ENCODE measurements at regions not wholly inside any gene's neighbourhood (a gene's known extent, or its start where the extent isn't known, plus 50 kb on each side); places are given as distances from the start of the nearest gene placed in this dataset.
"Not testable (repeated sequence)": the region's sequence is repeated elsewhere in the genome, so short reads cannot be mapped to it uniquely, and the experiment has no call there.

DNA sequence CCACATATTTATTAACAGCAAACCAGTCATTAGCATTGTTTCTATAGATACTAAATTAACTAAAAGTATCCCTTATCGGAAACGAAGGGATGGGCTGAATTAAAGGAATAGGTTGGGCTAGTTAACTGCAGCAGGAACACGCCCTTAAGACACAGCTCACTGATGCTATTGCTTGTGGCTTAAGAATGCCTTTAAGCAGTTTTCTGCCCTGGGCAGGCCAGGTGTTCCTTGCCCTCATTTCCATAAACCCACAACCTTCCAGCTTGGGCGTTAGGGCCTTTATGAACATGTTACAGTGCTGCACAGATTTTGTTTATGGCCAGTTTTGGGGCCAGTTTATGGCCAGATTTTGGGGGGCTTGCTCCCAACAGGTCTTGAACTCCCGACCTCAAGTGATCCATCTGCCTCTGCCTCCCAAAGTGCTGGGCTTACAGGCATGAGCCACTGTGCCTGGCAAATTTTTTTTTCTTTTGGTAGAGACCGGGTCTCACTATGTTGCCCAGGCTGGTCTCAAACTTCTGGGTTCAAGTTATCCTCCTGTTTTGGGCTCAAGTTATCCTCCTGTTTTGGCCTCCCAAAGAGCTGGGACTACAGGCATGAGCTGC is 90.1 kb upstream of the GRIN2A start:
- not testable (repeated sequence) for DNase-seq (ENCODE audit: low read depth)

DNA sequence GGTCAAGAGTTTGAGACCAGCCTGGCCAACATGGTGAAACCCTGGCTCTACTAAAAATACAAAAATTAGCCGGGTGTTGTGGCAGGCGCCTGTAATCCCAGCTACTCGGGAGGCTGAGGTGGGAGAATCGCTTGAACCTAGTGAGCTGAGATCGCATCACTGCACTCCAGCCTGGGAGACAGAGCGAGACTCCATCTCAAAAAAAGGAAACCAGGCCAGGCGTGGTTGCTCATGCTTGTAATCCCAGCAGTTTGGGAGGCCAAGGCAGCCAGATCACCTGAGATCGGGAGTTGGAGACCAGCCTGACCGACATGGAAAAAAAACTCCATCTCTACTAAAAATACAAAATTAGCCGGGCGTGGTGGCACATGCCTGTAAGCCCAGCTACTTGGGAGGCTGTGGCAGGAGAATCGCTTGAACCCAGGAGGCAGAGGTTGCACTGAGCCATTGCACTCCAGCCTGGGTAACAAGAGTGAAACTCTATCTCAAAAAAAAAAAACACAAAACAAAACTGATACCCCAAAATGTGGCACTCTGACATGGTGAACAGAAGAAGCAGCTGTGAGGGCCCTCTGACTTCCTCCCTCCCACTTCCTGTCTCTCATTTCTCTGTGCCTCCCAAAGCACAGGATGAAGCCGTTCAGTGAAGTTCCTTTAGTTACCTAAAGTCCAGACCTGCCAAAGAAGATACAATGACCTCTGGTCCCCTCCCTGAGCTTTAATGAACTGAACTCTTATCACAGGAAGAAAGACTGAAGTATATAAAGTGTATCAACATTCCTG is 93.2 kb upstream of the GRIN2A start:
- not testable (repeated sequence) for DNase-seq (ENCODE audit: low read depth)

DNA sequence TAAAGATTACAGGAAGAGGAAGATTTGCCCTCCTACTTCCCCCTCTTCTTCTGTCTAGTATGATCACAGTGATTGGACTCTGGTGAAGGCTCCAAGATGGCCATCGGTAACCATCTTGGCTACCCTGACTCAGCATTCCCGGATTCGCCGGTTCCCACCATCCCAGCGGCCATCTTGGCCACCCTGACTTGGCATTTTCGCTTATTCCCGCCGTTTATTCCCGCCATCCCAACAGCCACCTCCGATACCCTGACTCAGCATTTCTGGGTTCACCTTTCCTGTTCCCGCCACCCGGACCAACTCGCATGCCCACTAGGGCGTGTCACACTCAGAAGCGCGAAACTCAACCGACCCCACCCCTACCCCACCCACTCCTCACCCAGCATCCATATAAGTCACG is 95.4 kb upstream of the GRIN2A start:
- no peak for DNase-seq (ENCODE audit: low read depth)

DNA sequence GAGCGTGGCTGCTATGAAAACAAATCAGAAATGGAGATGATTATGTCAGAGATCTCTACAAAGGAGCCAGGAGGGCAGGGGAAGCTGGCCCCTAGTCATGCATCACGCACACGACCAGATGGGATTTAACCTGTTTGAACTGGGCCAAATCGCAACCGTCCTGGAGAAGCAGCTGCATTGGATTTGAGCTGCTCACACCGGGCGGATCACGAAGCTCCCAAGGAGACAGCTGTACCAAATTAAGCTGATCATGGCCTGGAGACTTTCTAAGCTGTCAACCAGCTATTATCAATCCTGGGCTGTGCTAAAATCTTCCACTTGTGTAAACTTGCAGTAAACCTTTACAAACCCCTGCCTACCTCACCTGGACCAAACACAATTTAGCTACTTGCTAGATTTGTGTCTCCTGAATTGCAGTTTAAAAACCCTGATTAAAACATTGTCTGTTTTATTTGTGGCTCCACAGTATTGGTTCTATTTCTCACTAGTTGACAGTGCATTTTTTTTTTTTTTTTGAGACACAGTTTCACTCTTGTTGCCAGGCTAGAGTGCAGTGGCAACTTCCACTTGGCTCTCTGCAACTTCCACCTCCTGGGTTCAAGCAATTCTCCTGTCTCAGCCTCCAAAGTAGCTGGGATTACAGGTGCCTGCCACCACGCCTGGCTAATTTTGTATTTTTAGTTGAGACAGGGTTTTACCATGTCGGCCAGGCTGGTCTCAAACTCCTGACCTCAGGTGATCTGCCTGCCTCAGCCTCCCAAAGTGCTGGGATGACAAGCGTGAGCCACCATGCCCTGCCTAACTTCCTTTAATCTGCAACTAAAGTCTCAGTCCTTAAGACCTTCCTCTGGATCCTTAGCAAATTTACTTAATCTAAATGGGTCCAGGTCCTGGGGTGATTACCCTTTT is 98.3 kb upstream of the GRIN2A start:
- no peak for DNase-seq (ENCODE audit: low read depth)

DNA sequence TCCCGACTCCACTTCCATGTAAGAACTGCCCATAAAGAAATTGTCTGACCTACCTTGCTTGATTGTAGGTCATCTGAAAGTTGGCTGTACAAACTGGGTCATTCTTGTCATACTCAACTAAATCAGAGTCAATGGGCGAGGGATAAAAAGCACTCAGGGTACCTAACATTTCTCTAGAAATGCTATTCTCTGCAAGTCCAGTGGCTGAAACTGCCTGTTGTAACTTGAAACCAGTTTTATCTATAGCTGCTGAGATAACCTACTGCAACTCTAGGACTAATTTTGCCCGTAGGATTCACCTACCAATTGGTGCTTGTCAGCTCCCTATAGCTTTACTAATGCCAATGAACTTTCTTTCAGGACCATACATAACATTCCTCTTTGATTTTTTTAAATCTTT is 100.1 kb upstream of the GRIN2A start:
- no peak for DNase-seq (ENCODE audit: low read depth)

DNA sequence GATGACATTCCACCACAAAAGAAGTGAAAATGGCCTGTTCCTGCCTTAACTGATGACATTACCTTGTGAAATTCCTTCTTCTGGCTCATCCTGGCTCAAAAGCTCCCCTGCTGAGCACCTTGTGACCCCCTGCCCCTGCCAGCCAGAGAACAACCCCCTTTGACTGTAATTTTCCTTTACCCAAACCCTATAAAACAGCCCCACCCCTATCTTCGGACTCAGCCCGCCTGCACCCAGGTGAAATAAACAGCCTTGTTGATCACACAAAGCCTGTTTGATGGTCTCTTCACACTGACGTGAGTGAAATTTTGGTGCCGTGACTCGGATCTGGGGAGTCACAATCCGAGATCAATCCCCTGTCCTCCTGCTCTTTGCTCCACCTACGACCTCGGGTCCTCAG is 101.0 kb upstream of the GRIN2A start:
- not testable (repeated sequence) for DNase-seq (ENCODE audit: low read depth)

DNA sequence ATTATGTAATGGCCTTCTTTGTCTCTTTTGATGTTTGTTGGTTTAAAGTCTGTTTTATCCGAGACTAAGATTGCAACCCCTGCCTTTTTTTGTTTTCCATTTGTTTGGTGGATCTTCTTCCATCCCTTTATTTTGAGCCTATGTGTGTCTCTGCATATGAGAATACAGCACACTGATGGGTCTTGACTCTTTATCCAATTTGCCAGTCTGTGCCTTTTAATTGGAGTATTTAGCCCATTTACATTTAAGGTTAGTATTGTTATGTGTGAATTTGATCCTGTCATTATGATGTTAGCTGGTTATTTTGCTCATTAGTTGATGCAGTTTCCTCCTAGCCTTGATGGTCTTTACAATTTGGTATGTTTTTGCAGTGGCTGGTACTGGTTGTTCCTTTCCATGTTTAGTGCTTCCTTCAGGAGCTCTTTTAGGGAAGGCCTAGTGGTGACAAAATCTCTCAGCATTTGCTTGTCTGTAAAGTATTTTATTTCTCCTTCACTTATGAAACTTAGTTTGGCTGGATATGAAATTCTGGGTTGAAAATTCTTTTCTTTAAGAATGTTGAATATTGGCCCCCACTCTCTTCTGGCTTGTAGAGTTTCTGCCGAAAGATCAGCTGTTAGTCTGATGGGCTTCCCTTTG is 95.3 kb upstream of the ATF7IP2 start:
- not testable (repeated sequence) for DNase-seq (ENCODE audit: low read depth)

DNA sequence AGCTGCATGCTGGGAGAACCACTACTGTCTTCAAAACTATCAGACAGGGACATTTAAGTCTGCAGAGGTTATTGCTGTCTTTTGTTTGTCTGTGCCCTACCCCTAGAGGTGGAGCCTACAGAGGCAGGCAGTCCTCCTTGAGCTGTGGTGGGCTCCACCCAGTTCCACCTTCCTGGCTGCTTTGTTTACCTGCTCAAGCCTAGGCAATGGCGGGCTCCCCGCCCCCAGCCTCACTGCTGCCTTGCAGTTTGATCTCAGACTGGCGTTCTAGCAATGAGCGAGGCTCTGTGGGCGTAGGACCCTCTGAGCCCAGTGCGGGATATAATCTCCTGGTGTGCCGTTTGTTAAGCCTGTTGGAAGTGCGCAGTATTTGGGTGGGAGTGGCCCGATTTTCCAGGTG is 93.7 kb upstream of the ATF7IP2 start:
- DNase-seq (ENCODE audit: low read depth), result not testable (repeated sequence)

DNA sequence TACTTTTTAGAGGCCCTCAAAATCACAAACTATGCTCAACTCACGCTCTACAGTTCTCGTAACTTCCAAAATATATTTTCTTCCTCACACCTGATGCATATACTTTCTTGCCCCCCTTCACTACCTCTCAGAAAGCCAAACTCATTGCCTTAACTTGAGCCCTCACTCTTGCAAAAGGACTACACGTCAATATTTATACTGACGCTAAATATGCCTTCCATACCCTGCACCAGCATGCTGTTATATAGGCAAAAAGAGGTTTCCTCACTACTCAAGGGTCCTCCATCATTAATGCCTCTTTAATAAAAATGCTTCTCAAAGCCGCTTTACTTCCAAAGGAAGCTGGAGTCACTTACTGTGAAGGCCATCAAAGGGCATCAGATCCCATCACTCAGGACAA is 92.9 kb upstream of the ATF7IP2 start:
- DNase-seq (ENCODE audit: low read depth), result not testable (repeated sequence)

DNA sequence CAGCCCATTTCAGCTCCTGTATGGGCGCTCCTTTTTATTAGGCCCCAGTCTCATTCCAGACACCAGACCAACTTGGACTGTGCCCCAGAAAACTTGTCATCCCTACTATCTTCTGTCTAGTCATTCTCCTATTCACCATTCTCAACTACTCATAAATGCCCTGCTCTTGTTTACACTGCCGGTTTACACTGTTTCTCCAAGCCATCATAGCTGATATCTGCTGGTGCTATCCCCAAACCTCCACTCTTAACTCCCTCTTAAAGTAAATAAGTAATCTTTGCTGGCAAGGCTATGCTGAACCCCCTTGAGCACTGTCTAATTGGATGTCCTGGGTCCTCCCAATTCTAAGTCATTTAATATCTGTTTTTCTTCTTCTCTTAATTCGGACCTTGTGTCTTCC is 91.7 kb upstream of the ATF7IP2 start:
- DNase-seq (ENCODE audit: low read depth), result not testable (repeated sequence)

DNA sequence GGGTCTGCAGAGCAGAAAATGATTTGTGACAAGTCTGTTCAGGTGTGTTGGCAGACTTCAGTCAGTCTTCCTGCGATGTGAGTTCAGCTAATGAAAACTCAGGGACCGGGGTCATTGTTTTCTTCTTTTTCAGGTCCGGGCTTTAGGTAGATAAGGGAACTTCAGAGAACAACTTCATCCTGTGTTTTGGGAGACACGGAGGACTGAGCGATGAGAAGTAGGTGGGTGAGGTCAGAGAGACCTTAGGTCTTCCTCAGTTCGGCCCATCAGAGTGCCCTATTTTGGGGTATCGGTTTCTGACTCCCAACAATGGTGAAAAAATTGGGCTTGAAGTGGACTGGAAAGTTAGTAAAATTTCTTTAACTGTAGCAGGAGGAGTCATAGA is 88.9 kb upstream of the ATF7IP2 start:
- DNase-seq (ENCODE audit: low read depth), result no peak

DNA sequence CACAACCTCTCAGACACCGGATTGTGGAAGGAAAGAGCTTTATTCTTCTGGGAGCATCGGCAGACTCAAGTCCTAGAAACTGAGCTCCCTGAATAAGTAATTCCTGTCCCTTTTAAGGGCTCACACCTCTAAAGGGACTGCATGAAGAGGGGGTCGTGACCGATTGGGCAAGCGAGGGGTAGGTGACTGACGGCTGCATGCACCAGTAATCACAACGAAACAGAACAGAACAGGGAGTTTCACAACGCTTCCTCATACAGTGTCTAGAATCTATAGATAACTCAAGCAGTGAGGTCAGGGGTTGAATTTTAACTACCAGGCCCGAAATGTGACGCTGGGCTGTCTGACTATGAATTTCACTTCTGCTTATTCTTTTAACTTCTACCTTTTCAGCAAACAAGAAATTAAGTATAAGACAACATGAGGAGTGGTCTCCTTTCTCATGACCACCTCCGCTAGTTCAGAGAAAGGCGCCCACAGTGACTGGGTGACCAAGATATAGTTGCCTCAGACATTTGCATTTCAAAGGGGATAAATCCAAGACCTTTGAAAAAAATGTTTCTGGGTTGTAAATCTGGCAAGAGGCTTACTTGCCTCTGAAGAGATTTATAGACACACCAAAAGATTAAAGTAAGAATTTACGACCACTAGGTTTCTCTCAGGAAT is 88.4 kb upstream of the ATF7IP2 start:
- no peak for DNase-seq (ENCODE audit: low read depth)

DNA sequence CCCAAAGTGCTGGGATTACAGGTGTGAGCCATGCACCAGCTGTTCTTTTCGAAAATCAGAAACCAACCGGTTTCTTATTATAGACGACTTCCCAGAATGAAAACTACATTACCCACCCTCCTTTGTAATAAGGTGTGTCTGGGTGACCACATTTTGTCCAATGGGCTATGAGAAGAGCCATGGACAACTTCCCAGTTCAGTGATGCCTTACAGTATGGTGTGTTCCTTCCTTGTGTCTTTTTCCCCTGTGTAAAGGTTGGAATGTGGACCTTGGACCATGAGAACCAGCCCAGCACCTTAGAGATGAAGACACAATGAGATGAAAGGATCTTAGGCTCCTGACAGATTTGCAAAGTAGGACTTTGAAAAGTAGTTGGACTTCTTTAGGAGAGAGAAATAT is 85.0 kb upstream of the ATF7IP2 start:
- DNase-seq (ENCODE audit: low read depth), result no peak

DNA sequence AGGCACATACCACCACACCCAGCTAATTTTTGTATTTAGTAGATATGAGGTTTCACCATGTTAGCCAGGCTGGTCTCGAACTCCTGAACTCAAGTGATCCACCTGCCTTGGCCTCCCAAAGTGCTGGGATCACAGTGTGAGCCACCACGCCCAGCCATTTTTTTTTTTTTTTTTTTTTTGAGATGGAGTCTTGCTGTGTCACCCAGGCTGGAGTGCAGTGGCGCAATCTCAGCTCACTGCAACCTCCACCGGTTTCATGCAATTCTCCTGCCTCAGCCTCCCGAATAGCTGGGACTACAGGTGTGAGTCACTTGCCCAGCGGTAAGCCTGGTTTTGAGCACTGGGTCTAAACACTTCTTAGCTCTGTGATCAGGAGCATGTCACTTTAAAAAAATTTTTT is 84.3 kb upstream of the ATF7IP2 start:
- not testable (repeated sequence) for DNase-seq (ENCODE audit: low read depth)

DNA sequence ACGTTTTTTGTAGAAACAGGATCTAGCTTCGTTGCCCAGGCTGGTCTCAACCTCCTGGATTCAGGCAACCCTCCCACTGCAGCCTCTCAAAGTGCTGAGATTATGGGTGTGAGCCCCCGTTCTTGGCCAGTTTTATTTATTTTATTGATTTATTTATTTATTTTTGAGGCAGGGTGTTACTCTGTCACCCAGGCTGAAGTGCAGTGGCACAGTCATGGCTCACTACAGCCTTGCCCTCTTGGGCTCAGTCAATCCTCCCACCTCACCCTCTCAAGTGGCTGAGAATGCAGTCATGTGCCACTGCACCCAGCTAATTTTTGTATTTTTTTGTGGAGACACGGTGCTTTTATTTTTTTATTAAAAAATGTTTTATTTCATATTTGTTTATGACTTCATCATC is 79.9 kb upstream of the ATF7IP2 start:
- no peak for DNase-seq (ENCODE audit: low read depth)

DNA sequence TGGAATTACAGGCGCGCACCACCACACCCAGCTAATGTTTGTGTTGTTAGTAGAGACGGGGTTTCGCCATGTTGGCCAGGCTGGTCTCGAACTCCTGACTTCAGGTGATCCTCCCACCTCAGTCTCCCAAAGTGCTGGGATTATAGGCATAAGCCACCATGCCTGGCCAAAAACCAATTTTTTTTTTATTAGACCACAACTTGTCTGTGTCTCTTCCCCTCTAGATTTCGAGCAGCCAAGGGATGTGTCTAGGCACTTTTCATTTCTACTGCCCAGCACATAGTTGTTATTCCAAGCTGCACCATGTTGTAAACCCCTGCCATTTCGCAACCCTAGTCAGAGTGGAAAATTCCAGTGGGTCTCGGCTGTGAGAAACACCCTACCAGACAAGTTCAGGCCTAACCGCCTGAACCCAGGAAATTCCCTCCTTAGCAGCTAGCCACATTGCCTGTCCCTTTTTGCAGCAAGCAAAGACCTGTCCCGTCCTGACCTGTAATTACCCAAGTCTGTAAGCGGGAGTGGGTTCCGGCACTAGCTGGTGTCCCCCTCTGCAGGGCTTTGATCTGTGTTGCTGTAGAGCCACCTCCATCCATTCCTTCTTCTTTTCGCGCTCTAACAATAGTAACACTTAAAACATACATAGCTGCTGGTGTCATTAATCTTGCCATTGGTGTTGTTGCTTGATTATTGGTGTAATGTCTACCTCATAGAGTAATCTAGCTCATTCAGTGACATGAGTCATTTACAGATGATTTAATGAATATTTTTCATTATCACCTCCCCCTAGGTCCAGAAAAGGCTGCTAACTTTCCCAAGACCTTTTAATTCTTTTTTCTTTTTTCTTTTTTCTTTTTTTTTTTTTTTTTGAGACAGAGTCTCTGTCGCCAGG is 77.3 kb upstream of the ATF7IP2 start:
- no peak for DNase-seq (ENCODE audit: low read depth)

DNA sequence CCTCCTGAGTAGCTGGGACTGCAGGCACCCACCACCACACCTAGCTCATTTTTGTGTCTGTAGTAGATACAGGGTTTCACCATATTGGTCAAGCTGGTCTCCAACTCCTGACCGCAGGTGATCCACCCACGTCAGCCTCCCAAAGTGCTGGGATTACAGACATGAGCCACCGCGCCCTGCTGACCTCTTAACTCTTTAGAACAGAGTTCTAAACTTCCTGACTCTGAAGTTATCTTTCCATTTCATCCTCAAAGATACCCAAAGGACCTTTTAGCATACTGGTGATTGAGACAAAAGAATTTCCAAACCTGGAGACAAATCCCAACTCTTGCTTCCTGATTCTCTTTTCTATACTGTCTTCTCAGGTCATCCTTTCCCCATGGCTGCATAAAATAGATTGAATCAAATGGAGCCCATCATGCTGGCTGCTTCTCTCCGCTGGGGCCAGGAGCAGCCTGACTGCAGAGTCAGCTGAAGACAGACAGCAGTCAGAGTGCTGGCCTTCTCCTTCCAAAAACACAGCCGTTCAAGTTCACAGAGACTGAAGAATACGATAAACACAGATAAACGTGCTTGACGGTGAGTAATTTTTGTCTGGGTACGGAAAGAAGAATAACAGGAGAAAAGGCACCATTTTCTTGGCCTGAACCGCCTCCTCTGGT is 76.5 kb upstream of the ATF7IP2 start:
- DNase-seq (ENCODE audit: low read depth), result no peak

DNA sequence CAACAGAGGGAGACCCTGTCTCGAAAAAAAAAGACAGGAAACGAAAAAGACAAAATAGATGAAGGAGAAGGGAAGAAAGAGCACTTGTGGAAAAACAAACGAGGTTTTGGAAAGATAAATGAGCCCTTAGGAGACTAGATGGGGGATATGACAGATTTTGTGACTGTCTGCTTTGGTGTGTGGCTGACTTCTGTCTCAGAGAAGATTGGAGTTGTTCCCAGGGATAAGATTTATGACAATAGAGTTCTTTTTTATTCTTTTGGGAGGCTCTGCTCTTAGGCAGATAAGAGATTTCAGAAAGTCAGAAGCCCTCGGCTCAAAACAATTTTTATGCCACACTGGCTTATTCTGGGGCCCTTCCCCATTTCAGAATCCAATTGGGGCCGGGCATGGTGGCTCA is 73.9 kb upstream of the ATF7IP2 start:
- DNase-seq (ENCODE audit: low read depth), result no peak

DNA sequence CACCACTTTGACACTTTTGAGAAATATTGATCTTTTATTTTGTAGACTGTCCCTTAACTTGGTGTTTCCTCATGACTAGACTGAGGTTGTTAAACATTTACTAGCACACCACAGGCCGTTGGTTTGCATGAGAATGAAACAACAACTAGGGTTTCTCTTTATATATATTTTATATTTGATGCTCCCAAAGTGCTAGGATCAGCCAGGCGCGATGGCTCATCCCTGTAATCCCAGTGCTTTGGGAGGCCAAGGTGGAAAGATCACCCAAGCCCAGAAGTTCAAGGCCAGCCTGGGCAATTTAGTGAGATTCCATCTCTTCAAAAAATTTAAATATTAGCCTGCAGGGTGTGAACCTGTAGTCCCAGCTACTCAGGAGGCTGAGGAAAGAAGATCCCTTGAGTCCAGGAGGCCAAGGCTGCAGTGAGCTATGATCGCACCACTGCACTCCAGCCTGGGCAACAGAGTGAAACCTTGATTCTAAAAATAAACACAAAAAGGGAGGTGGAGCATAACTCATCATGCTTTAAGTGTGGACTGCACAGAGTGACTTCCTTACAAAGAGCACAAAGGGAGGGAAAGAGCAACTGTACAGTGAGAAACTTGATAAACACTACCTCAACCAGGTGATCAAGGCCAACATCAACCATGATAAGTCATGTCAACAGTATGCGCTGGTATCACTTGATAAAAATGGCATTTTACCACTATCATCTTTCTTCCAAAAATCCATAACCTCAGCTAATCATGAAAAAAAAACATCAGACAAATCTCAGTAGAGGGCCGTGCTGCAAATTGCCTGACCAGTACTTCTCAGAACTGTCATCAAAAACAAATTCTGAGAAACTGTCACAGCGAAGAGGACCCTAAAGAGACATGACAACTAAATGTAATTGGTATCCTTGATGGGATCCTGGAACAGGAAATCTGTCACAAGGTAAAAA is 72.8 kb upstream of the ATF7IP2 start:
- DNase-seq (ENCODE audit: low read depth), result no peak

All from activated T-cell treated with anti-CD3 and anti-CD28 coated beads for 1 hour (primary cell).